A549 (cell line): ENCODE measurements at regions not wholly inside any gene's neighbourhood (a gene's known extent, or its start where the extent isn't known, plus 50 kb on each side); places are given as distances from the start of the nearest gene placed in this dataset.

Experiments
- EP300 ChIP-seq, 2 experiments: fragments of >200 bp; sonication (Bioruptor Twin); formaldehyde crosslinking; IDR thresholded peaks; 2 replicates in 1 of 2; 3 replicates in 1 of 2; pipeline ENCODE4 v1.6.1; 2016 to 2017
- ESRRA ChIP-seq: fragments of 150-350 bp; IDR thresholded peaks from 2 replicates; pipeline ENCODE4 v1.6.1; 2014; ENCODE audit warnings: mild to moderate bottlenecking, low read length, borderline replicate concordance
- HDAC2 ChIP-seq: fragments of 200-600 bp; sonication (generic); IDR thresholded peaks from 2 replicates; pipeline ENCODE4 v1.6.1; 2016
- HOXA7 ChIP-seq: fragments of 250-450 bp; sonication (Bioruptor Pico); IDR thresholded peaks from 2 replicates; pipeline ENCODE4 v1.5.0; 2020; ENCODE audit warnings: mild to moderate bottlenecking, moderate library complexity
- JUN ChIP-seq, 2 experiments: fragments of >200 bp; sonication (Bioruptor Twin); formaldehyde crosslinking; IDR thresholded peaks; 2 replicates in 1 of 2; 3 replicates in 1 of 2; pipeline ENCODE4 v1.6.1; 2016 to 2017
- JUNB ChIP-seq: fragments of >200 bp; sonication (Bioruptor Twin); formaldehyde crosslinking; IDR thresholded peaks from 2 replicates; pipeline ENCODE4 v1.6.1; 2016
- MAFK ChIP-seq: fragments of 450-650 bp; IDR thresholded peaks from 2 replicates; pipeline ENCODE4 v1.6.1; 2014; ENCODE audit not compliant: partially characterized antibody
- POLR2A ChIP-seq: IDR thresholded peaks from 2 replicates; pipeline ENCODE4 v1.6.1; 2012; ENCODE audit warnings: mild to moderate bottlenecking, low read length
- RARB ChIP-seq: fragments of 250-450 bp; sonication (Bioruptor Pico); IDR thresholded peaks from 2 replicates; pipeline ENCODE4 v1.8.0; 2021; ENCODE audit warnings: mild to moderate bottlenecking, moderate library complexity
- RNF2 ChIP-seq: fragments of 200-600 bp; sonication (generic); IDR thresholded peaks from 2 replicates; pipeline ENCODE4 v1.6.1; 2016; ENCODE audit warnings: low read depth, mild to moderate bottlenecking, antibody characterized with exemption, moderate library complexity, borderline replicate concordance
- TF ChIP-seq, protein P1 (sequence below): fragments of >200 bp; sonication (Bioruptor Twin); formaldehyde crosslinking; IDR thresholded peaks from 3 replicates; pipeline ENCODE4 v1.5.1; 2016
- TF ChIP-seq, protein P2 (sequence below): fragments of 150-350 bp; IDR thresholded peaks from 2 replicates; pipeline ENCODE4 v1.6.1; 2014; ENCODE audit warnings: low read depth, mild to moderate bottlenecking, low read length
- TF ChIP-seq, protein P3 (sequence below): fragments of 250-450 bp; sonication (Bioruptor Pico); IDR thresholded peaks from 2 replicates; pipeline ENCODE4 v1.5.0; 2021; ENCODE audit warnings: mild to moderate bottlenecking, moderate library complexity, borderline replicate concordance

DNA sequence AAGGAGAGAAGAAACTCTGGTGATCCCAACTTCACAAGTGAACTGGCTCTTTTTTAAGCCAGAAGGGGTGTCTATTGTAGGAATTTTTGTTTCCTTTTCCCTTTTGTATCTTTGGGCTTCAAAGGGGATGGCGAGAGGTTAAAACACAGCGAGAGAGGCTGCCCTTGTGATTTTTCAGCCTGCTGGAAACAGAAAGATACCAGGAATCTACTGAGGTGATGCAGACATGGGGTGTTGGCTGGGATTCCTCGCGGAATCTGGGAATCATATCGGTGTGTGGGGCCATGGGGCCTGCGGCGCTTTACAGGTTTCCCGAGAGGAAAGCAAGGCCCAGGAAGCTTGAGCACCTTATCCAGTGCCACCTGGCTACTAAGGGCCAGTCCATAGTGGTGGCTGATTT, 99.4 kb upstream of the STX18 start:
- TF ChIP-seq, protein P1, sequence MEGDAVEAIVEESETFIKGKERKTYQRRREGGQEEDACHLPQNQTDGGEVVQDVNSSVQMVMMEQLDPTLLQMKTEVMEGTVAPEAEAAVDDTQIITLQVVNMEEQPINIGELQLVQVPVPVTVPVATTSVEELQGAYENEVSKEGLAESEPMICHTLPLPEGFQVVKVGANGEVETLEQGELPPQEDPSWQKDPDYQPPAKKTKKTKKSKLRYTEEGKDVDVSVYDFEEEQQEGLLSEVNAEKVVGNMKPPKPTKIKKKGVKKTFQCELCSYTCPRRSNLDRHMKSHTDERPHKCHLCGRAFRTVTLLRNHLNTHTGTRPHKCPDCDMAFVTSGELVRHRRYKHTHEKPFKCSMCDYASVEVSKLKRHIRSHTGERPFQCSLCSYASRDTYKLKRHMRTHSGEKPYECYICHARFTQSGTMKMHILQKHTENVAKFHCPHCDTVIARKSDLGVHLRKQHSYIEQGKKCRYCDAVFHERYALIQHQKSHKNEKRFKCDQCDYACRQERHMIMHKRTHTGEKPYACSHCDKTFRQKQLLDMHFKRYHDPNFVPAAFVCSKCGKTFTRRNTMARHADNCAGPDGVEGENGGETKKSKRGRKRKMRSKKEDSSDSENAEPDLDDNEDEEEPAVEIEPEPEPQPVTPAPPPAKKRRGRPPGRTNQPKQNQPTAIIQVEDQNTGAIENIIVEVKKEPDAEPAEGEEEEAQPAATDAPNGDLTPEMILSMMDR: no peak
- TF ChIP-seq HOXA7 (CRISPR knock-in tag) (no peak), POLR2A (no peak), RARB (CRISPR knock-in tag) (no peak), MAFK (no peak), JUNB (no peak), JUN (IDR thresholded peaks at IDR 0.05) (no peak), EP300 (IDR thresholded peaks at IDR 0.05) (no peak), RNF2 (no peak), ESRRA (no peak), HDAC2 (no peak)
- TF ChIP-seq, protein P2, sequence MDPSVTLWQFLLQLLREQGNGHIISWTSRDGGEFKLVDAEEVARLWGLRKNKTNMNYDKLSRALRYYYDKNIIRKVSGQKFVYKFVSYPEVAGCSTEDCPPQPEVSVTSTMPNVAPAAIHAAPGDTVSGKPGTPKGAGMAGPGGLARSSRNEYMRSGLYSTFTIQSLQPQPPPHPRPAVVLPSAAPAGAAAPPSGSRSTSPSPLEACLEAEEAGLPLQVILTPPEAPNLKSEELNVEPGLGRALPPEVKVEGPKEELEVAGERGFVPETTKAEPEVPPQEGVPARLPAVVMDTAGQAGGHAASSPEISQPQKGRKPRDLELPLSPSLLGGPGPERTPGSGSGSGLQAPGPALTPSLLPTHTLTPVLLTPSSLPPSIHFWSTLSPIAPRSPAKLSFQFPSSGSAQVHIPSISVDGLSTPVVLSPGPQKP: no peak
- TF ChIP-seq, protein P3, sequence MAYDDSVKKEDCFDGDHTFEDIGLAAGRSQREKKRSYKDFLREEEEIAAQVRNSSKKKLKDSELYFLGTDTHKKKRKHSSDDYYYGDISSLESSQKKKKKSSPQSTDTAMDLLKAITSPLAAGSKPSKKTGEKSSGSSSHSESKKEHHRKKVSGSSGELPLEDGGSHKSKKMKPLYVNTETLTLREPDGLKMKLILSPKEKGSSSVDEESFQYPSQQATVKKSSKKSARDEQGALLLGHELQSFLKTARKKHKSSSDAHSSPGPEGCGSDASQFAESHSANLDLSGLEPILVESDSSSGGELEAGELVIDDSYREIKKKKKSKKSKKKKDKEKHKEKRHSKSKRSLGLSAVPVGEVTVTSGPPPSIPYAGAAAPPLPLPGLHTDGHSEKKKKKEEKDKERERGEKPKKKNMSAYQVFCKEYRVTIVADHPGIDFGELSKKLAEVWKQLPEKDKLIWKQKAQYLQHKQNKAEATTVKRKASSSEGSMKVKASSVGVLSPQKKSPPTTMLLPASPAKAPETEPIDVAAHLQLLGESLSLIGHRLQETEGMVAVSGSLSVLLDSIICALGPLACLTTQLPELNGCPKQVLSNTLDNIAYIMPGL (CRISPR knock-in tag): no peak
